Loucy (cell line): ENCODE measurements at regions not wholly inside any gene's neighbourhood (a gene's known extent, or its start where the extent isn't known, plus 50 kb on each side); places are given as distances from the start of the nearest gene placed in this dataset.

Source experiments
- H2AFZ ChIP-seq: fragments of 200-600 bp; sonication (generic); 2 replicates; pipeline ENCODE4 v1.6.0; 2016; ENCODE audit warnings: antibody characterized with exemption, mild to moderate bottlenecking, low read length, moderate library complexity
- H3F3A ChIP-seq: fragments of 200-600 bp; 2 replicates; pipeline ENCODE4 v1.6.0; 2016; ENCODE audit warnings: antibody characterized with exemption, low read depth, mild to moderate bottlenecking
- H3K27me3 ChIP-seq: fragments of 200-600 bp; sonication (generic); 2 replicates; pipeline ENCODE4 v1.6.1; 2014; ENCODE audit warnings: low read length, mild to moderate bottlenecking; ENCODE audit not compliant: insufficient read depth, poor library complexity, severe bottlenecking
- H3K36me3 ChIP-seq: fragments of 200-600 bp; sonication (generic); 2 replicates; pipeline ENCODE4 v1.6.1; 2016; ENCODE audit warnings: low read length; ENCODE audit not compliant: insufficient read depth
- H3K4me1 ChIP-seq: fragments of 200-600 bp; sonication (generic); 2 replicates; pipeline ENCODE4 v1.5.1; 2014; ENCODE audit warnings: low read length, mild to moderate bottlenecking; ENCODE audit not compliant: insufficient read depth, poor library complexity, severe bottlenecking
- H3K4me2 ChIP-seq: fragments of 200-600 bp; sonication (generic); 2 replicates; pipeline ENCODE4 v1.6.0; 2014; ENCODE audit warnings: antibody characterized with exemption, low read length, low read depth, mild to moderate bottlenecking; ENCODE audit not compliant: poor library complexity, severe bottlenecking
- H3K4me3 ChIP-seq: fragments of 200-600 bp; sonication (generic); 2 replicates; pipeline ENCODE4 v1.5.1; 2014; ENCODE audit warnings: low read length, mild to moderate bottlenecking, mixed read lengths; ENCODE audit not compliant: poor library complexity, severe bottlenecking
- H3K79me2 ChIP-seq: fragments of 200-600 bp; sonication (generic); 2 replicates; pipeline ENCODE4 v1.6.1; 2014; ENCODE audit warnings: low read length; ENCODE audit not compliant: insufficient read depth
- H3K9ac ChIP-seq: fragments of 200-600 bp; sonication (generic); 2 replicates; pipeline ENCODE4 v1.6.0; 2014; ENCODE audit warnings: mild to moderate bottlenecking, low read depth, low read length, moderate library complexity; ENCODE audit not compliant: poor library complexity, severe bottlenecking
- H3K9me2 ChIP-seq: fragments of 200-600 bp; sonication (generic); replicated peaks from 2 replicates; pipeline ENCODE4 v1.6.1; 2016; ENCODE audit warnings: low read depth, low read length, mixed read lengths
- H3K9me3 ChIP-seq: fragments of 200-600 bp; sonication (generic); 2 replicates; pipeline ENCODE4 v1.6.1; 2014; ENCODE audit warnings: mild to moderate bottlenecking, antibody characterized with exemption, low read length, low read depth; ENCODE audit not compliant: insufficient read depth
- H4K20me1 ChIP-seq: fragments of 200-600 bp; sonication (generic); 2 replicates; pipeline ENCODE4 v1.6.0; 2014; ENCODE audit warnings: antibody characterized with exemption, low read length, mild to moderate bottlenecking; ENCODE audit not compliant: insufficient read depth, poor library complexity, severe bottlenecking
- EZH2phosphoT487 ChIP-seq: fragments of 200-600 bp; IDR thresholded peaks from 2 replicates; pipeline ENCODE4 v1.6.1; 2018; ENCODE audit warnings: antibody characterized with exemption, mild to moderate bottlenecking, moderate library complexity, borderline replicate concordance
- TF ChIP-seq, protein P1 (sequence below): fragments of 200-600 bp; sonication (generic); conservative IDR thresholded peaks from 2 replicates; pipeline ENCODE4 v1.5.1; 2014; ENCODE audit warnings: mild to moderate bottlenecking, antibody characterized with exemption, low read length

DNA sequence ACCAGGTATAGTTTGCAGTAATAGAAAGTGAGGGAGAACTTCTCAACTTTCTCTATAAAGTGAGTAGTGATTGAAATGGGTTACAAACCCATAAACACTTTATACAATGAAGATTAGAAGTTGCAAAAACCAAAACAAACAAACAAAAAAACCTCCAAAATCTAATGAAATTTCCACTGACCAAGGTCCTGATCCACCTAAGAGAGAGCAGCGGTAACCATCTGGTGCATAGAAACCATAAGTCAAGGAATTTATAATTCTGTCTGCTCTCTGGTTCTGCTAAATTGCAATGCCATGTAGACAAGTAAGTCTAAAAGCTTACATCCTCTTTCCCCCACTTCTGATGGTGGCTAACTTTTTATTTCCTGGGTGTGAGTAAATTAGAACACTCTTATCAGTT, 463.4 kb downstream of the EFNB2 start:
- no peak overlapping the region for H2AFZ ChIP-seq
- no peaks in the 10 kb centered on the region for H3K9me3 ChIP-seq
- no peak overlapping the region for H3K4me3 ChIP-seq
- no peaks in the 10 kb centered on the region for H3F3A ChIP-seq
- no peak overlapping the region for H3K9ac ChIP-seq
- H4K20me1 ChIP-seq, result no peaks in the 10 kb centered on the region
- H3K36me3 ChIP-seq, result no peaks in the 10 kb centered on the region
- H3K9me2 ChIP-seq, result no peaks in the 10 kb centered on the region
- TF ChIP-seq, protein P1, sequence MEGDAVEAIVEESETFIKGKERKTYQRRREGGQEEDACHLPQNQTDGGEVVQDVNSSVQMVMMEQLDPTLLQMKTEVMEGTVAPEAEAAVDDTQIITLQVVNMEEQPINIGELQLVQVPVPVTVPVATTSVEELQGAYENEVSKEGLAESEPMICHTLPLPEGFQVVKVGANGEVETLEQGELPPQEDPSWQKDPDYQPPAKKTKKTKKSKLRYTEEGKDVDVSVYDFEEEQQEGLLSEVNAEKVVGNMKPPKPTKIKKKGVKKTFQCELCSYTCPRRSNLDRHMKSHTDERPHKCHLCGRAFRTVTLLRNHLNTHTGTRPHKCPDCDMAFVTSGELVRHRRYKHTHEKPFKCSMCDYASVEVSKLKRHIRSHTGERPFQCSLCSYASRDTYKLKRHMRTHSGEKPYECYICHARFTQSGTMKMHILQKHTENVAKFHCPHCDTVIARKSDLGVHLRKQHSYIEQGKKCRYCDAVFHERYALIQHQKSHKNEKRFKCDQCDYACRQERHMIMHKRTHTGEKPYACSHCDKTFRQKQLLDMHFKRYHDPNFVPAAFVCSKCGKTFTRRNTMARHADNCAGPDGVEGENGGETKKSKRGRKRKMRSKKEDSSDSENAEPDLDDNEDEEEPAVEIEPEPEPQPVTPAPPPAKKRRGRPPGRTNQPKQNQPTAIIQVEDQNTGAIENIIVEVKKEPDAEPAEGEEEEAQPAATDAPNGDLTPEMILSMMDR, result no peak
- TF ChIP-seq EZH2phosphoT487, result no peak
- H3K79me2 ChIP-seq, result no peaks in the 10 kb centered on the region
- no peak overlapping the region for H3K4me2 ChIP-seq
- H3K4me1 ChIP-seq, result no peaks in the 10 kb centered on the region
- H3K27me3 ChIP-seq, result no peaks in the 10 kb centered on the region

DNA sequence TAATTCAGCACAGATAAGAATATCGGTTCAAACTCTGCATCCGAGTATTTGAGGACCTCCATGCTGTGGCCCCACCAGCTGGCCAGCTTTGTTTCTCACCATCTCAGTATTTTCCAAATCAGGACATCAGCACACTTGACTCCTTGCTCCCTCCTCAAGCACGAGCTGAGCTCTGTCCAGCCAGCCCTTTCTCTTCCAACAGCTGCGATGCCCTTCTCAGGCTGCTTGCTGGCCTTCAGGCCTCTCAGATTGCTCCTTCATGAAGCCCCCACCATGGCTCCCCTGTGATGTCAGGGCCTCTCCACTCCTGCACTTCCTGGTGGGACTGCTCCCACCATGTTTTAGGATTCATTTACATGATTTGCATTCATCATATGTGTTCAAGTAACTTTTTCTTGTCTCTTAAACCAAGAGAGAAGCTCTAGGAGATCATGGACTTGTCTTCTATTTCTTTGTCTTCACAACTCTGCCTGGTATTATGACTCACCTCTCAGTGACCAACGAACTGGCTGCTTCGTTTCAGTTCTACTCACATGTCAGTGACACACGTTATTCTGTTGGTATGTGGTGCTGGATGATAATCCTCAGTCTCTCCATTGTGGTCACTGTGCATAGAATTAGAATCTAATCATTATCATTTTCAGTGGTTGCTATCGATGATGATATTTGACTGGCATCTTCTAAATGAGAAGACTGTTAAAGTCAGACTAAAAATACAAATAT, 471.7 kb downstream of the EFNB2 start:
- Histone ChIP-seq H3K36me3 (no peaks in the 10 kb centered on the region), H3K9me2 (no peaks in the 10 kb centered on the region), H3K9ac (no peak overlapping the region), H3K4me1 (no peaks in the 10 kb centered on the region), H3K27me3 (no peaks in the 10 kb centered on the region), H3K4me2 (no peak overlapping the region), H3F3A (no peaks in the 10 kb centered on the region), H4K20me1 (no peaks in the 10 kb centered on the region), H3K79me2 (no peaks in the 10 kb centered on the region), H3K9me3 (no peaks in the 10 kb centered on the region; the same call in 1 of the 2 replicates), H3K4me3 (no peak overlapping the region), H2AFZ (no peak overlapping the region)
- TF ChIP-seq, protein P1, result no peak
- no peak for TF ChIP-seq EZH2phosphoT487

DNA sequence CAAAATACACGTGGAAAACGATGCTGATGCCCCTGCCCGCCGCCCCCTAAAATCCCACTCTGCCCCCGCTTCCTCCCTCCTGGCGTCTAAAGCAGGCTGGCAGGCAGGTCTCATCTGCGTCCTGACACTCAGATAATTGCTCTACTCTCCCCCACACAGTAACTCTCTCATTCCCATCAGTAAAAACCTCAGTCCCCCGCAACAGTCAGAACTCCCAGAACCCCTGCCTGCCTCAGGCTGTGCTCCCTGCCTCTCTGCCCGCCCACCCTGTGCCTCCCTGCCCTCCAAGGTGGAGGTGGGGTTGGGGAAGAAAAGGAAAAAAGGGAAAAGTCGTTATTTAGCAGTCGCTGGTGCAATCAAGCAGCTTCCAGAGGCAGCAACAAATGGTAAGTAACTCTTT, 473.7 kb downstream of the EFNB2 start:
- no peaks in the 10 kb centered on the region for H3K9me2 ChIP-seq
- H3F3A ChIP-seq, result no peaks in the 10 kb centered on the region
- no peaks in the 10 kb centered on the region for H3K4me1 ChIP-seq
- H3K9ac ChIP-seq, result no peak overlapping the region
- H3K4me2 ChIP-seq, result no peak overlapping the region
- H3K4me3 ChIP-seq, result no peak overlapping the region
- no peaks in the 10 kb centered on the region for H3K79me2 ChIP-seq
- H2AFZ ChIP-seq, result no peak overlapping the region
- H4K20me1 ChIP-seq, result no peaks in the 10 kb centered on the region
- no peaks in the 10 kb centered on the region for H3K36me3 ChIP-seq
- H3K27me3 ChIP-seq, result no peaks in the 10 kb centered on the region
- no peak for TF ChIP-seq EZH2phosphoT487
- TF ChIP-seq, protein P1, result no peak
- no peaks in the 10 kb centered on the region; the same call in 1 of the 2 replicates for H3K9me3 ChIP-seq
